Loucy (cell line): ENCODE measurements at regions not wholly inside any gene's neighbourhood (a gene's known extent, or its start where the extent isn't known, plus 50 kb on each side); places are given as distances from the start of the nearest gene placed in this dataset.

Experiments used
- H2AFZ ChIP-seq: fragments of 200-600 bp; sonication (generic); 2 replicates; pipeline ENCODE4 v1.6.0; 2016; ENCODE audit warnings: antibody characterized with exemption, mild to moderate bottlenecking, low read length, moderate library complexity
- H3F3A ChIP-seq: fragments of 200-600 bp; 2 replicates; pipeline ENCODE4 v1.6.0; 2016; ENCODE audit warnings: antibody characterized with exemption, low read depth, mild to moderate bottlenecking
- H3K27me3 ChIP-seq: fragments of 200-600 bp; sonication (generic); 2 replicates; pipeline ENCODE4 v1.6.1; 2014; ENCODE audit warnings: low read length, mild to moderate bottlenecking; ENCODE audit not compliant: insufficient read depth, poor library complexity, severe bottlenecking
- H3K36me3 ChIP-seq: fragments of 200-600 bp; sonication (generic); 2 replicates; pipeline ENCODE4 v1.6.1; 2016; ENCODE audit warnings: low read length; ENCODE audit not compliant: insufficient read depth
- H3K4me1 ChIP-seq: fragments of 200-600 bp; sonication (generic); 2 replicates; pipeline ENCODE4 v1.5.1; 2014; ENCODE audit warnings: low read length, mild to moderate bottlenecking; ENCODE audit not compliant: insufficient read depth, poor library complexity, severe bottlenecking
- H3K4me2 ChIP-seq: fragments of 200-600 bp; sonication (generic); 2 replicates; pipeline ENCODE4 v1.6.0; 2014; ENCODE audit warnings: antibody characterized with exemption, low read length, low read depth, mild to moderate bottlenecking; ENCODE audit not compliant: poor library complexity, severe bottlenecking
- H3K4me3 ChIP-seq: fragments of 200-600 bp; sonication (generic); 2 replicates; pipeline ENCODE4 v1.5.1; 2014; ENCODE audit warnings: low read length, mild to moderate bottlenecking, mixed read lengths; ENCODE audit not compliant: poor library complexity, severe bottlenecking
- H3K79me2 ChIP-seq: fragments of 200-600 bp; sonication (generic); 2 replicates; pipeline ENCODE4 v1.6.1; 2014; ENCODE audit warnings: low read length; ENCODE audit not compliant: insufficient read depth
- H3K9ac ChIP-seq: fragments of 200-600 bp; sonication (generic); 2 replicates; pipeline ENCODE4 v1.6.0; 2014; ENCODE audit warnings: mild to moderate bottlenecking, low read depth, low read length, moderate library complexity; ENCODE audit not compliant: poor library complexity, severe bottlenecking
- H3K9me2 ChIP-seq: fragments of 200-600 bp; sonication (generic); replicated peaks from 2 replicates; pipeline ENCODE4 v1.6.1; 2016; ENCODE audit warnings: low read depth, low read length, mixed read lengths
- H3K9me3 ChIP-seq: fragments of 200-600 bp; sonication (generic); 2 replicates; pipeline ENCODE4 v1.6.1; 2014; ENCODE audit warnings: mild to moderate bottlenecking, antibody characterized with exemption, low read length, low read depth; ENCODE audit not compliant: insufficient read depth
- H4K20me1 ChIP-seq: fragments of 200-600 bp; sonication (generic); 2 replicates; pipeline ENCODE4 v1.6.0; 2014; ENCODE audit warnings: antibody characterized with exemption, low read length, mild to moderate bottlenecking; ENCODE audit not compliant: insufficient read depth, poor library complexity, severe bottlenecking
- EZH2phosphoT487 ChIP-seq: fragments of 200-600 bp; IDR thresholded peaks from 2 replicates; pipeline ENCODE4 v1.6.1; 2018; ENCODE audit warnings: antibody characterized with exemption, mild to moderate bottlenecking, moderate library complexity, borderline replicate concordance
- TF ChIP-seq, protein P1 (sequence below): fragments of 200-600 bp; sonication (generic); conservative IDR thresholded peaks from 2 replicates; pipeline ENCODE4 v1.5.1; 2014; ENCODE audit warnings: mild to moderate bottlenecking, antibody characterized with exemption, low read length

GRCh38 chr16:64147941-64148340 lies 973.9 kb downstream of the CDH11 start:
- Histone ChIP-seq H3K79me2 (no peaks in the 10 kb centered on the region), H3K9me3 (no peaks in the 10 kb centered on the region), H3K4me2 (no peak overlapping the region), H3K4me1 (no peaks in the 10 kb centered on the region), H3K36me3 (no peaks in the 10 kb centered on the region), H3K9me2 (no peaks in the 10 kb centered on the region), H3F3A (no peaks in the 10 kb centered on the region), H3K4me3 (no peak overlapping the region), H2AFZ (no peak overlapping the region), H3K9ac (no peak overlapping the region), H3K27me3 (no peaks in the 10 kb centered on the region), H4K20me1 (no peaks in the 10 kb centered on the region)
- no peak for TF ChIP-seq EZH2phosphoT487
- TF ChIP-seq, protein P1, sequence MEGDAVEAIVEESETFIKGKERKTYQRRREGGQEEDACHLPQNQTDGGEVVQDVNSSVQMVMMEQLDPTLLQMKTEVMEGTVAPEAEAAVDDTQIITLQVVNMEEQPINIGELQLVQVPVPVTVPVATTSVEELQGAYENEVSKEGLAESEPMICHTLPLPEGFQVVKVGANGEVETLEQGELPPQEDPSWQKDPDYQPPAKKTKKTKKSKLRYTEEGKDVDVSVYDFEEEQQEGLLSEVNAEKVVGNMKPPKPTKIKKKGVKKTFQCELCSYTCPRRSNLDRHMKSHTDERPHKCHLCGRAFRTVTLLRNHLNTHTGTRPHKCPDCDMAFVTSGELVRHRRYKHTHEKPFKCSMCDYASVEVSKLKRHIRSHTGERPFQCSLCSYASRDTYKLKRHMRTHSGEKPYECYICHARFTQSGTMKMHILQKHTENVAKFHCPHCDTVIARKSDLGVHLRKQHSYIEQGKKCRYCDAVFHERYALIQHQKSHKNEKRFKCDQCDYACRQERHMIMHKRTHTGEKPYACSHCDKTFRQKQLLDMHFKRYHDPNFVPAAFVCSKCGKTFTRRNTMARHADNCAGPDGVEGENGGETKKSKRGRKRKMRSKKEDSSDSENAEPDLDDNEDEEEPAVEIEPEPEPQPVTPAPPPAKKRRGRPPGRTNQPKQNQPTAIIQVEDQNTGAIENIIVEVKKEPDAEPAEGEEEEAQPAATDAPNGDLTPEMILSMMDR, result no peak

GRCh38 chr16:64144617-64145016 lies 977.2 kb downstream of the CDH11 start:
- TF ChIP-seq EZH2phosphoT487, result no peak
- TF ChIP-seq, protein P1, result no peak
- Histone ChIP-seq H3K27me3 (no peaks in the 10 kb centered on the region), H3K4me1 (no peaks in the 10 kb centered on the region), H3K4me2 (no peak overlapping the region), H3K36me3 (no peaks in the 10 kb centered on the region), H3K9me2 (no peaks in the 10 kb centered on the region), H3F3A (no peaks in the 10 kb centered on the region), H3K79me2 (no peaks in the 10 kb centered on the region), H3K9ac (no peak overlapping the region), H4K20me1 (no peaks in the 10 kb centered on the region), H3K9me3 (no peaks in the 10 kb centered on the region), H3K4me3 (no peak overlapping the region), H2AFZ (no peak overlapping the region)

GRCh38 chr16:64138621-64139020 lies 983.2 kb downstream of the CDH11 start:
- Histone ChIP-seq H3K4me2 (no peak overlapping the region), H3K9ac (no peak overlapping the region), H3K79me2 (no peaks in the 10 kb centered on the region), H3K27me3 (no peaks in the 10 kb centered on the region), H3F3A (no peaks in the 10 kb centered on the region), H4K20me1 (no peaks in the 10 kb centered on the region), H2AFZ (no peak overlapping the region), H3K4me1 (no peaks in the 10 kb centered on the region), H3K9me3 (no peaks in the 10 kb centered on the region), H3K9me2 (no peaks in the 10 kb centered on the region), H3K4me3 (no peak overlapping the region), H3K36me3 (no peaks in the 10 kb centered on the region)
- TF ChIP-seq, protein P1, result no peak
- TF ChIP-seq EZH2phosphoT487, result no peak
